Forelimb muscle (tissue), 1 donor: ENCODE measurements at regions not wholly inside any gene's neighbourhood (a gene's known extent, or its start where the extent isn't known, plus 50 kb on each side); places are given as distances from the start of the nearest gene placed in this dataset.

Experiments used
- DNase-seq: peaks from one replicate; pipeline ENCODE4 v3.0.0-alpha.2; 2013; ENCODE audit warnings: low read depth

- DNase-seq, result no peak
Measured at GRCh38 chr2:220478305-220479058, 851.1 kb downstream of the SLC4A3 start.

GRCh38 chr2:220482716-220483115 is 855.3 kb downstream of the SLC4A3 start:
- DNase-seq, result no peak

- no peak for DNase-seq
Measured at GRCh38 chr2:220489121-220489520, 861.7 kb downstream of the SLC4A3 start.

- DNase-seq, result no peak
Measured at GRCh38 chr2:220491670-220492069, 864.2 kb downstream of the SLC4A3 start.

- no peak for DNase-seq
Measured at GRCh38 chr2:220493871-220494525, 866.6 kb downstream of the SLC4A3 start.

- DNase-seq, result no peak
Measured at GRCh38 chr2:220496513-220496912, 869.1 kb downstream of the SLC4A3 start.

- DNase-seq, result no peak
Measured at GRCh38 chr2:220499225-220499624, 871.8 kb downstream of the SLC4A3 start.

GRCh38 chr2:220502539-220502938 is 875.1 kb downstream of the SLC4A3 start:
- DNase-seq, result no peak

GRCh38 chr2:220503431-220503830 is 876.0 kb downstream of the SLC4A3 start:
- no peak for DNase-seq

GRCh38 chr2:220504938-220505503 is 877.6 kb downstream of the SLC4A3 start:
- DNase-seq, result no peak

GRCh38 chr2:220506466-220506865 is 879.0 kb downstream of the SLC4A3 start:
- no peak for DNase-seq

GRCh38 chr2:220509096-220509757 is 881.8 kb downstream of the SLC4A3 start:
- no peak for DNase-seq

GRCh38 chr2:220509966-220510365 is 882.5 kb downstream of the SLC4A3 start:
- DNase-seq, result no peak

- no peak for DNase-seq
Measured at GRCh38 chr2:220510668-220511067, 883.2 kb downstream of the SLC4A3 start.

GRCh38 chr2:220512419-220512818 is 885.0 kb downstream of the SLC4A3 start:
- DNase-seq, result no peak

GRCh38 chr2:220513573-220514288 is 886.3 kb downstream of the SLC4A3 start:
- DNase-seq, result no peak

GRCh38 chr2:220521551-220521950 is 894.1 kb downstream of the SLC4A3 start:
- no peak for DNase-seq

- DNase-seq, result no peak
Measured at GRCh38 chr2:220528180-220528675, 900.8 kb downstream of the SLC4A3 start.

GRCh38 chr2:220531216-220531615 is 903.8 kb downstream of the SLC4A3 start:
- DNase-seq, result no peak

GRCh38 chr2:220533485-220533884 is 906.1 kb downstream of the SLC4A3 start:
- no peak for DNase-seq

- DNase-seq, result no peak
Measured at GRCh38 chr2:220539481-220539880, 912.1 kb downstream of the SLC4A3 start.

- no peak for DNase-seq
Measured at GRCh38 chr2:220544049-220544448, 916.6 kb downstream of the SLC4A3 start.
